Stimulated activated CD4-positive, alpha-beta T cell treated with anti-CD3 and anti-CD28 coated beads, Interleukin-12 subunit alpha, Interleukin-12 subunit beta, amount 100 ng/mL, for 4 hours (primary cell): ENCODE measurements at regions not wholly inside any gene's neighbourhood (a gene's known extent, or its start where the extent isn't known, plus 50 kb on each side); places are given as distances from the start of the nearest gene placed in this dataset.

Experiments used
- DNase-seq: peaks from one replicate; pipeline ENCODE4 v3.0.0-alpha.2; 2020

DNA sequence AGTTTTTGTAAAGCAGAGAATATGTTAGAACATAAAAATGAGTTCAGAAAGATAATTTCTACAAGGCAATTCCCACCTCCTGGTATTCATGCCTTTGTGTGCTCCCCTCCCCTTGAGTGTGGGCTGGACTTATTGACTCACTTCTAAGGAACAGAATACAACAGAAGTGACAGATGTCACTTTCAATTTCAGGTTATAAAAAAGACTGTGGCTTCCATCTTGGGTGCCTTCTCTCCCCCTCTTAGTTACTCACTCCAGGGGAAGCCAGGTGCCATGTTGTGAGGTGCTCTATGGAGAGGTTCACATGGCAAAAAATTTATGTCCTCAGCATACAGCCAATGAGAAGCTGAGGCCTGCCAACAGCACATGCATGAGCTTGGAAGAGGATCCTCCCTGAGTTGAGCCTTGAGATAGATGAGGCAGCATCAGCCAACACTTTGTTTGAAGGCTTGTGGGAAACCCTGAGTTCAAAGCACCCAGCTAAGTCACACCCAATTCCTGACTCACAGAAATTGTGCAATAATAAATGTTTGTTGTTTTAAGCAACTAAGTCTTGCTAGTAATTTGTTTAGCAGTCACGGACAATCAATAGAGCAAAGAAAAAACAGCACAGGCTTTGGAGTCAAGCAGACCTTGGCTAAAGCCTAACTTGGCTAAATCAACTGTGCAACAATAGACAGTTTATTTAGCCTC is 73.5 kb upstream of the NGF start:
- DNase-seq: no peak

DNA sequence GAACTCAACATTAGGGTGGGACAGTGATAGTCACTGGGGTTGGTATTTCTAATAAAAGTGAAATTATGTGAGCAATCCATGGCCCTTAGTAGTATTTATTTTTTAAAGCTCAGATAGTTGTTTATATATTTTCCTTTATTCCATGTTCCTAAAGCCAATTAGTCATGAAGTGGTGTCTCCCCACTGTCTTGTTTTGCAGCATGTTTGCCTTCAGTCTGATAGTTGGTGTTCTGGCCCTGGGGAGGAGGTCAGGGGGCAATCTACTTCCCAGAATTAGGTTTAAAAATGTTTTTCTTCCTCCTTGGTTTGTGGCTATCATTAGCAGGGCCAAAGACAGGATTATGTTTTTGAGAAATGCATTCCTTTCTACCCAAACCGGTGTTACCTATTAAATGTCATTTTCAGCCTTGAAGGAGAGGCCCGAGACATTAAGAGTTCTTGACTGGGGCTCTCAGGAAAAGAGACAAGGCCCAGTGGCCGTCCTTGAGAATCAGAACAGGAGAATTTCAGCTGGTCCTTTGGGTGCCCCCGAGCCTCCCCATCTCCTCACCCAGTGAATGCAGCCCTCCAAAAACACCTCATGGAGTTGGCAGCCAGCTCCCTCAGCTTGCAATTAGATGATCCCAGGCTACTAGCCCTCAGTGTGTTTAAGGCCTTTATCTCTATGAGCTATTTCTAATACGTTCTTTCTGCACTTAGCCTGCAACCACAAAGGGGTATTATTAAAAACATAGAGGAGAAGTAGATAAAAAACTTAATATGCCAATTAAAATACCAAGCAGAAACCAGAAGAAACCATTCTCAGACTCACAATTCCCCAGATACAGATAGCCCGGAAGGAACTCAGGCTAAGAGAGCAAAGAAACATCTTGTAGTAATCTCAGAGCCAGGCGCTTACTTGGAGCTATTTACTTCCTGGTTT is 71.3 kb upstream of the NGF start:
- DNase-seq: no peak

DNA sequence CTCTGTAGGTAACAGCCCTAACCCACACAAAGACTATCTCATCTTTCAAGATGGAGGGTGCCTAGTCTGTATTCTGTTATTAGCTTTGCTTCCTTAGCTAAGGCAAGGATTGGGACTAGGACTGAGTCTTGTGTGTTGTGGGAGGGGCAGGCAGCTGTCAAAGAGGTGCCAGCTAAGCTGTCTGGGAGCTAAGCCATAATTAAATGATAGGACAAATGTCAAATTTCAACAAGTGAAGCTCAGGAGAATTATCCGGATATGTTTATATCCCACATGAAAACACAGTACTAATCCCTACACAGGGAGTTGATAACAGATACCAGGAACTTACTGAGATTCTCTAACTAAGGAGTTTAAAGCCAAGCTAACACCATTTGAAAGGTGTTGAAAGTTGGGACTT is 70.5 kb upstream of the NGF start:
- DNase-seq: no peak

DNA sequence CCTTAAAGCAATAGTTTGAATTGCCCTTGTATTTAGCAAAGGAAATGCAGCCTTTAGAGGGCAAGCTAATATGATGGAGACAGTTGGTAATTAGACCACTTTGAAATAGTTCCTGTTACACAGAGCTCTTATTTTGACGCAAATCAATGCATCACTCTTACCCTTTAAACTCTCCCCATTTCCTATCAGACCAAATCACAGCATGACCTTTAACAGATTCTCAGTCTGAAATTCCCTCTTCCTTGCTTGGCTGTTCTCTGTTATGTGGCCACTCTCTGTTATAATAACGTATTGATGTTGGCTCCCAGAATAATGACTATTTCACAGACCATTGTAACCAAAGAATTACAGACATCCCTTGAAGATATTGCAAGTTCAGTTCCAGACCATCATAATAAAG is 66.9 kb upstream of the NGF start:
- DNase-seq: no peak

DNA sequence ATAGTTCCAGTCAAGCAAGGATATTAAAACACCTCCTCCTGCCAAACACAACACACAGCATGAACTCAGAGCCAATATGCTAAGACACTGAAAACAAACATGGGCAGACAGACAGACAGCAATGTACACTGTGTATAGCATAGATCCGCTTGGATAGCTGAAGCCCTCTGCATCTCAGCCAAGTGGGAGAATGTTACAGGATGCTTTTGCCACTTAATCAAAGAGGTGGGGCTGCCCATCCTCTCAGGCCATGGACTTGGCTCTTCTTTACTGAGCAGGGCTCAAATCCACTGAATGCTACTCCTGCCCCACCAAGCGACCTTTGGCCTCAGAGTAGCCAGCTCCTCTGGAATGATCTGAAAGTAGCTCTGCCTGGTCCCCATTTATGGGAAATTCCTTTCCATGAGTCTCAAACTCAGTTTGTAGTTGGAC is 64.7 kb upstream of the NGF start:
- no peak for DNase-seq

DNA sequence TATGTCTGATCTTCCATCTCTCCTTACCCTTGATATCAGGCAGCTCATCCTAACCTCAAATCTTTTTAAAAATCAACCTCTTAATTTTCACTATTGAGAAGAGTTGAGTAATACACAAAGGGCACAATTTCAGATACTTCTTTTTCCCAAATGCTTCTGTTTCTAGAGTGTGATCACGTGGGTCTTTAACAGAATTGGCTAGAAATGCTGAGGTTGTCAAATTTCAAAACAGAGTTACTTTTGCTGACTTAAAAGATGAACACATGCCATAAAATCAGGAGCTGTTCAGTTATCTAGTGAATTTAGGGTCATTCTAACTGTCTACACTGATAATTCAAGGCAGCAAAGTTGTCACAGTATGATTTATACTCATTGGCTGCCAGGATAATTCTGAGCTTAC is 63.6 kb upstream of the NGF start:
- no peak for DNase-seq

DNA sequence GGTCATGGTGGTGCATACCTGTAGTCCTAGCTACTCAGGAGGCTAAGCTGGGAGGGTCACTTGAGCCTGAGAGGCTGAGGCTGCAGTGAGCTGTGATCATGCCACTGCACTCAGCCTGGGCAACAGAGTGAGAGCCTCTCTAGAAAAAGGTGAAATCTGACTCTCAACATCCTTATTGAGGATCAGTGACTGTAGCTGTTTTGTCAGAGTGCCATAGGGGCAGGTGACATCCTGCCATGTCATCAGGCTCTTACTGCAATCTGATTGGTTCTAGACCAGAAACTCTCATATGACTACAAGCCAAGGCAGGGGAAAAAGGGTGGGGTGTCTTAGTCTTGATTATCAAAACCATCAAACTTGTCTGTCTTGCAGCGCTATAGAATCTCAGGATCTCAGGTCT is 62.8 kb upstream of the NGF start:
- no peak for DNase-seq

DNA sequence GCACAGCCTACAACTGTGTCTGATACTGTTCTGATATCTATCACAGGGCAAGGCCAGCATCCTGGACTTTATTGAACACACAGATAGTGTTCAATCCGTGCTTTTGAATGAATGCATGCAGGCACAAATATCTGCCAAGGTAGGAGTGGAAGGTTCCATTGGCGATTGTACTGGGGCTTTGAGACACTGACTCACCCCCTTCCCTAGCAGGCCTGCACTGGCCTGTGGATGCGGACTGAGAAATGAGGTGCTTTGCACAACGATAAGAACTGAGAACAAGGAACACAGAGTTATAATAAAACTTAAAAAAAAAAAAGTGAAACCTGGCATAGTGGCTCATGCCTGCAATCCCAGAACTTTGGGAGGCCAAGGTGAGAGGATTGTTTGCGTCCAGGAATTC is 62.4 kb upstream of the NGF start:
- no peak for DNase-seq

DNA sequence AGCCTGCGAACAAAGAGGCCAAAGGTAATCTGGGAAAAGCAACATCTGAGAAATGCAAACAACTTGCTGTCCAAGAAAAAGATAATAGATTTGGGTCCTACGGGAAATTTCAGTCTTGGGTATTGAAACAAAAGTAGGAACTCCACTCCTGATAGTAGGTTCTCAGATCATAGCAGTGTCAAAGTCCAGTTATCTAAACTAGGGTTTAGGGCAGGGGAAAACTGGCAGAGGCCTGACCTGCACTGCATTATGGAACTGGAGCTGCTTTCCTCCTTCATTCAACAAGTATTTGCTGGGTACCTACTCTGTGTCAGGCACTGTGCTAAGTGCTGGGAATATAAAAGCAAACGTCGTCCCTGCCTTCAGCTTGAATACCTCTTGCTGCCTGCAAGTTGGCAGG is 60.7 kb upstream of the NGF start:
- DNase-seq: no peak
